Trophoblast cell (in vitro differentiated cells and primary cell): ENCODE measurements at regions not wholly inside any gene's neighbourhood (a gene's known extent, or its start where the extent isn't known, plus 50 kb on each side); places are given as distances from the start of the nearest gene placed in this dataset.
A peak's percentile ranks its signal among the peaks of the same experiment; 100 is the strongest.

Source experiments
- DNase-seq, 2 donors: peaks; one replicate each; pipeline ENCODE4 v3.0.0-alpha.2; 2016
- H2AFZ ChIP-seq: 2 replicates; pipeline ENCODE4 v1.6.1; 2013; ENCODE audit warnings: low read length, moderate library complexity, mild to moderate bottlenecking; ENCODE audit not compliant: insufficient read depth, poor library complexity
- H2AK5ac ChIP-seq: 2 replicates; pipeline ENCODE4 v1.6.1; 2013; ENCODE audit warnings: mild to moderate bottlenecking, low read length
- H2BK120ac ChIP-seq: 2 replicates; pipeline ENCODE4 v1.6.1; 2013; ENCODE audit warnings: low read length, mild to moderate bottlenecking, moderate library complexity; ENCODE audit not compliant: insufficient read depth, poor library complexity
- H2BK12ac ChIP-seq: 2 replicates; pipeline ENCODE4 v1.6.1; 2013; ENCODE audit warnings: mild to moderate bottlenecking, low read length, moderate library complexity
- H2BK5ac ChIP-seq: 2 replicates; pipeline ENCODE4 v1.6.1; 2013; ENCODE audit warnings: low read length, low read depth, moderate library complexity, mild to moderate bottlenecking; ENCODE audit not compliant: poor library complexity
- H3K14ac ChIP-seq: 2 replicates; pipeline ENCODE4 v1.6.1; 2013; ENCODE audit warnings: mild to moderate bottlenecking, low read length
- H3K18ac ChIP-seq: 2 replicates; pipeline ENCODE4 v1.6.1; 2013; ENCODE audit warnings: mild to moderate bottlenecking, low read length
- H3K23ac ChIP-seq: 2 replicates; pipeline ENCODE4 v1.6.1; 2013; ENCODE audit warnings: low read length
- H3K27ac ChIP-seq: 2 replicates; pipeline ENCODE4 v1.5.1; 2013; ENCODE audit warnings: low read depth, mild to moderate bottlenecking, inconsistent platforms, low read length, moderate library complexity
- H3K27me3 ChIP-seq: 2 replicates; pipeline ENCODE4 v1.6.1; 2013; ENCODE audit warnings: inconsistent platforms, mild to moderate bottlenecking, low read length, moderate library complexity; ENCODE audit not compliant: insufficient read depth
- H3K36me3 ChIP-seq, 2 experiments: 1 replicate in 1 of 2; 2 replicates in 1 of 2; pipeline ENCODE4 v1.6.1; 2013; ENCODE audit warnings: low read length in 2 of 2, mild to moderate bottlenecking in 2 of 2, moderate library complexity in 1 of 2; ENCODE audit not compliant: insufficient read depth in 2 of 2, control insufficient read depth in 1 of 2
- H3K4ac ChIP-seq: 2 replicates; pipeline ENCODE4 v1.6.1; 2013; ENCODE audit warnings: low read depth, mild to moderate bottlenecking, low read length, moderate library complexity
- H3K4me1 ChIP-seq, 2 experiments: 1 replicate in 1 of 2; 2 replicates in 1 of 2; pipeline ENCODE4 v1.6.1; 2013; ENCODE audit warnings: low read length in 2 of 2, mild to moderate bottlenecking in 2 of 2, moderate library complexity in 1 of 2; ENCODE audit not compliant: insufficient read depth in 2 of 2, control insufficient read depth in 1 of 2
- H3K4me2 ChIP-seq: 2 replicates; pipeline ENCODE4 v1.6.1; 2013; ENCODE audit warnings: inconsistent platforms, mild to moderate bottlenecking, low read length, moderate library complexity
- H3K4me3 ChIP-seq: 2 replicates; pipeline ENCODE4 v1.5.1; 2013; ENCODE audit warnings: mild to moderate bottlenecking, low read depth, low read length, inconsistent platforms
- H3K79me1 ChIP-seq: one replicate; pipeline ENCODE4 v1.6.1; 2013; ENCODE audit warnings: low read length
- H3K79me2 ChIP-seq: 2 replicates; pipeline ENCODE4 v1.6.1; 2013; ENCODE audit warnings: low read length, mild to moderate bottlenecking; ENCODE audit not compliant: control insufficient read depth, insufficient read depth, poor library complexity
- H3K9ac ChIP-seq: 2 replicates; pipeline ENCODE4 v1.6.1; 2013; ENCODE audit warnings: mild to moderate bottlenecking, low read length
- H3K9me3 ChIP-seq: 2 replicates; pipeline ENCODE4 v1.6.1; 2013; ENCODE audit warnings: low read depth, mild to moderate bottlenecking, control low read depth, inconsistent platforms, low read length; ENCODE audit not compliant: insufficient read depth
- H4K12ac ChIP-seq: 2 replicates; pipeline ENCODE4 v1.6.1; 2013; ENCODE audit warnings: low read depth, mild to moderate bottlenecking, low read length, moderate library complexity
- H4K8ac ChIP-seq: 2 replicates; pipeline ENCODE4 v1.6.1; 2013; ENCODE audit warnings: low read depth, mild to moderate bottlenecking, low read length, moderate library complexity
- H4K91ac ChIP-seq: one replicate; pipeline ENCODE4 v1.6.1; 2013; ENCODE audit warnings: low read depth, mild to moderate bottlenecking, low read length, moderate library complexity
- WGBS: extraction: QIAGEN DNeasy Blood & Tissue Kit; methylation state at CpG from one replicate; pipeline ENCODE4 v1.1.7; 2013; ENCODE audit warnings: missing lambda C conversion rate; ENCODE audit not compliant: insufficient read length, insufficient coverage; ENCODE audit errors: extremely low coverage; 5-methylcytosine and 5-hydroxymethylcytosine counted together

DNA sequence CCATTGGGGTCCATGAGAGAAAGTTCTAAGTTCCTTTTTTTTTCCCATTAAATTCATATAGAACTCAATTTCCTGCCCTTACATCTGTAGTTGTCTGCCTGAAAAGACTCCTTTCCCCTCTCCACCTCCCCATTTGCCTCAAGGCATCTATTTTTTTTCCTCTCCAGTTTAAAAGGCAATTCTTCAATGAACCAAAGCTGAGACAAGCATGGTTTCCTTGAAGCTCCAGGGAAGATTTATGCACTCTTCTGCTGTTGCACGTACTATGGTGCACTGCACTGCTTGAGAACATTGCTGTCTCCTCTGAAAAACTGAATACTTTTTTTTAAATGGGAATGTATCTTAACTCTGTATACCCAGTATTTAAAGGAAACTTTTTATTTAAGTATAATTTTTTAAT lies 465.2 kb downstream of the CD83 start:
- Histone ChIP-seq H3K79me2 (no peaks in the 10 kb centered on the region), H4K8ac (no peak overlapping the region), H4K91ac (no peak overlapping the region), H3K4ac (no peak overlapping the region), H3K9ac (no peak overlapping the region), H3K4me2 (no peak overlapping the region), H2AFZ (no peak overlapping the region), H3K27ac (no peak overlapping the region), H3K18ac (no peak overlapping the region), H2BK120ac (no peak overlapping the region), H3K14ac (no peak overlapping the region), H3K9me3 (no peaks in the 10 kb centered on the region), H3K23ac (no peak overlapping the region), H2BK12ac (no peak overlapping the region), H3K36me3 (no peaks in the 10 kb centered on the region), H2AK5ac (no peak overlapping the region), H2BK5ac (no peak overlapping the region), H3K79me1 (no peaks in the 10 kb centered on the region), H4K12ac (no peak overlapping the region), H3K27me3 (no peaks in the 10 kb centered on the region), H3K4me3 (no peak overlapping the region), H3K4me1 (no peaks in the 10 kb centered on the region)
- no peak for DNase-seq
- WGBS, result no CpG with 5 or more reads among the region's 1 CpG

DNA sequence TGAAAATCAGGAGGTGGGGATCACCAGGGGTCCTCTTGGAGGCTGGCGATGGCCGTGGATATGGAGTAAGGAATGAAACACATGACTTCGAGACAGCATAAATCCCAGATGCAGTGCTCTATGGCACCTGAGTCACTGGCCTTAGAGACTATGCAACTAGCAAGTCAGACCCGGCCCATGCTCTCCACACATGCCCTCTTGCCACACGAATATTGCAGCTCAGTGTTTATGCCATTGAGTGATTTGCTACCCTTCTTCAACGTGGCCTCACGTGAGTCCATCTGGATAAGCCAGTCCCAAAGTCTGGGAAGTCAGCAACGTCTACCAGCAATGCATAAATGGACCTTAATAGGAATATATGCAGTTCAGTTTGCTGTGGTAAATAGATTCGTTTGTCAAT lies 466.3 kb downstream of the CD83 start:
- no peak overlapping the region for H3K4me3 ChIP-seq
- no peaks in the 10 kb centered on the region for H3K4me1 ChIP-seq
- H2AK5ac ChIP-seq, result no peak overlapping the region
- no peak overlapping the region for H3K23ac ChIP-seq
- H3K18ac ChIP-seq, result no peak overlapping the region
- H3K27me3 ChIP-seq, result no peaks in the 10 kb centered on the region
- H3K36me3 ChIP-seq, result no peaks in the 10 kb centered on the region
- no peak overlapping the region for H4K8ac ChIP-seq
- no peaks in the 10 kb centered on the region for H3K9me3 ChIP-seq
- no peak overlapping the region for H3K14ac ChIP-seq
- H2BK120ac ChIP-seq, result no peak overlapping the region
- H3K79me2 ChIP-seq, result no peaks in the 10 kb centered on the region
- no peak overlapping the region for H4K12ac ChIP-seq
- H2BK5ac ChIP-seq, result no peak overlapping the region
- no peak overlapping the region for H3K9ac ChIP-seq
- no peak for DNase-seq
- no CpG with 5 or more reads among the region's 9 CpGs for WGBS
- no peak overlapping the region for H2BK12ac ChIP-seq
- H2AFZ ChIP-seq, result no peak overlapping the region
- no peak overlapping the region for H3K27ac ChIP-seq
- H3K79me1 ChIP-seq, result no peaks in the 10 kb centered on the region
- no peak overlapping the region for H3K4ac ChIP-seq
- H3K4me2 ChIP-seq, result no peak overlapping the region
- no peak overlapping the region for H4K91ac ChIP-seq

DNA sequence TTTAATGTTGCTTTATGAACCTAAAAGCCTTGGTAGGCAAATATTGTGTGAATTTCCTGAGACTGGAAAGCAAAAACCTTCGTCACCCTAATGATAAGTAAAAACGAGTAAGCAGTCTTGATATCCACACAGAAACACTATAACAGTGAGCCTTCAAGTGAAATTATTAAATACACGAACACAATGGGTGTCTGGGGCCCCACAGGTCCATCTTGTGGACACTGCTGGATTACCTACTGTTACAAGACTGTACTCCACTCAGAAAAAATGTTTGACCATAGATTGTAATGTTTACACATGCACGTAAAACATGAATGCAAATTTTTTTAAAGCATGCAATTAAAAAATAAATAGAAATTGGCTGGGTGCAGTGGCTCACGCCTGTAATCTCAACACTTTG lies 466.9 kb downstream of the CD83 start:
- DNase-seq, result peak in 1 of 2 donors; percentile 5
- H3K4ac ChIP-seq, result no peak overlapping the region
- H4K12ac ChIP-seq, result no peak overlapping the region
- H3K79me2 ChIP-seq, result no peaks in the 10 kb centered on the region
- no peak overlapping the region for H2AK5ac ChIP-seq
- no CpG with 5 or more reads among the region's 5 CpGs for WGBS
- no peak overlapping the region for H3K18ac ChIP-seq
- H3K27ac ChIP-seq, result no peak overlapping the region
- no peaks in the 10 kb centered on the region for H3K36me3 ChIP-seq
- H2BK120ac ChIP-seq, result no peak overlapping the region
- no peak overlapping the region for H3K4me3 ChIP-seq
- no peak overlapping the region for H3K14ac ChIP-seq
- H3K4me2 ChIP-seq, result no peak overlapping the region
- no peak overlapping the region for H4K8ac ChIP-seq
- no peak overlapping the region for H2BK12ac ChIP-seq
- no peak overlapping the region for H4K91ac ChIP-seq
- no peak overlapping the region for H2AFZ ChIP-seq
- H3K9me3 ChIP-seq, result no peaks in the 10 kb centered on the region
- no peaks in the 10 kb centered on the region for H3K27me3 ChIP-seq
- H2BK5ac ChIP-seq, result no peak overlapping the region
- H3K9ac ChIP-seq, result no peak overlapping the region
- H3K23ac ChIP-seq, result no peak overlapping the region
- no peaks in the 10 kb centered on the region for H3K79me1 ChIP-seq
- no peaks in the 10 kb centered on the region for H3K4me1 ChIP-seq

- H2BK5ac ChIP-seq, result no peak overlapping the region
- no peak overlapping the region for H4K8ac ChIP-seq
- H2BK120ac ChIP-seq, result no peak overlapping the region
- H3K27me3 ChIP-seq, result no peaks in the 10 kb centered on the region
- H3K4me2 ChIP-seq, result no peak overlapping the region
- no peak overlapping the region for H3K14ac ChIP-seq
- H3K18ac ChIP-seq, result no peak overlapping the region
- H3K23ac ChIP-seq, result no peak overlapping the region
- DNase-seq, result no peak
- no peaks in the 10 kb centered on the region for H3K9me3 ChIP-seq
- H2AK5ac ChIP-seq, result no peak overlapping the region
- no peak overlapping the region for H4K12ac ChIP-seq
- no CpG with 5 or more reads among the region's 1 CpG for WGBS
- no peak overlapping the region for H2BK12ac ChIP-seq
- H3K27ac ChIP-seq, result no peak overlapping the region
- H3K4me3 ChIP-seq, result no peak overlapping the region
- no peaks in the 10 kb centered on the region for H3K36me3 ChIP-seq
- H3K79me1 ChIP-seq, result no peaks in the 10 kb centered on the region
- no peak overlapping the region for H2AFZ ChIP-seq
- H4K91ac ChIP-seq, result no peak overlapping the region
- H3K79me2 ChIP-seq, result no peaks in the 10 kb centered on the region
- H3K9ac ChIP-seq, result no peak overlapping the region
- no peaks in the 10 kb centered on the region for H3K4me1 ChIP-seq
- no peak overlapping the region for H3K4ac ChIP-seq
Observed at GRCh38 chr6:14585689-14586088, 468.1 kb downstream of the CD83 start.
